Medulla oblongata (tissue), 1 donor: ENCODE measurements at regions not wholly inside any gene's neighbourhood (a gene's known extent, or its start where the extent isn't known, plus 50 kb on each side); places are given as distances from the start of the nearest gene placed in this dataset.
"Not testable (repeated sequence)": the region's sequence is repeated elsewhere in the genome, so short reads cannot be mapped to it uniquely, and the experiment has no call there.

ENCODE experiments used
- DNase-seq: peaks from one replicate; pipeline ENCODE4 v3.0.0-alpha.2; 2015; ENCODE audit errors: extremely low spot score

- no peak for DNase-seq
Observed at GRCh38 chr16:75987323-75987722, 261.0 kb upstream of the CPHXL start.

- DNase-seq: no peak
Observed at GRCh38 chr16:75996491-75996890, 270.2 kb upstream of the CPHXL start.

GRCh38 chr16:75997606-75998005, 271.3 kb upstream of the CPHXL start:
- no peak for DNase-seq

- no peak for DNase-seq
Observed at GRCh38 chr16:76007645-76008044, 269.6 kb upstream of the CNTNAP4 start.

- DNase-seq: no peak
Observed at GRCh38 chr16:76023835-76024234, 253.4 kb upstream of the CNTNAP4 start.

- no peak for DNase-seq
Observed at GRCh38 chr16:76035689-76036088, 241.5 kb upstream of the CNTNAP4 start.

- DNase-seq: no peak
Observed at GRCh38 chr16:76038097-76038496, 239.1 kb upstream of the CNTNAP4 start.

- DNase-seq: no peak
Observed at GRCh38 chr16:76052725-76053124, 224.5 kb upstream of the CNTNAP4 start.

GRCh38 chr16:76059186-76059585, 218.0 kb upstream of the CNTNAP4 start:
- peak; percentile 63 for DNase-seq

GRCh38 chr16:76059701-76060100, 217.5 kb upstream of the CNTNAP4 start:
- no peak for DNase-seq

GRCh38 chr16:76071690-76072089, 205.5 kb upstream of the CNTNAP4 start:
- DNase-seq: no peak

GRCh38 chr16:76081967-76082366, 195.2 kb upstream of the CNTNAP4 start:
- DNase-seq: peak; percentile 31

GRCh38 chr16:76106647-76107046, 170.6 kb upstream of the CNTNAP4 start:
- no peak for DNase-seq

- DNase-seq: no peak
Observed at GRCh38 chr16:76108460-76108859, 168.7 kb upstream of the CNTNAP4 start.

- no peak for DNase-seq
Observed at GRCh38 chr16:76114681-76115080, 162.5 kb upstream of the CNTNAP4 start.

GRCh38 chr16:76118344-76118743, 158.9 kb upstream of the CNTNAP4 start:
- no peak for DNase-seq

- DNase-seq: peak; percentile 14
Observed at GRCh38 chr16:76121636-76122035, 155.6 kb upstream of the CNTNAP4 start.

- DNase-seq: no peak
Observed at GRCh38 chr16:76123966-76124365, 153.2 kb upstream of the CNTNAP4 start.

GRCh38 chr16:76125871-76126270, 151.3 kb upstream of the CNTNAP4 start:
- DNase-seq: no peak

GRCh38 chr16:76138056-76138455, 139.1 kb upstream of the CNTNAP4 start:
- not testable (repeated sequence) for DNase-seq

- no peak for DNase-seq
Observed at GRCh38 chr16:76157629-76158028, 119.6 kb upstream of the CNTNAP4 start.

GRCh38 chr16:76162046-76162445, 115.2 kb upstream of the CNTNAP4 start:
- peak; percentile 67 for DNase-seq

- DNase-seq: no peak
Observed at GRCh38 chr16:76164970-76165558, 112.1 kb upstream of the CNTNAP4 start.

- DNase-seq: no peak
Observed at GRCh38 chr16:76175718-76176117, 101.5 kb upstream of the CNTNAP4 start.
